ENCODE measurements at regions not wholly inside any gene's neighbourhood (a gene's known extent, or its start where the extent isn't known, plus 50 kb on each side); places are given as distances from the start of the nearest gene placed in this dataset.

GRCh38 chr4:72715299-72715698 is 146.3 kb upstream of the ADAMTS3 start:
- peaks cover 0 to 1% (median 0%) of the 10 kb centered on the region in 3 donors for H3K27me3 Mint-ChIP-seq (ENCODE audit: low read depth in 3 of 3)
- H3K27ac ChIP-seq (ENCODE audit: low read depth in 1 of 2, low read length in 2 of 2): no peak overlapping the region
- no peak overlapping the region for H2AFZ ChIP-seq (ENCODE audit: insufficient read depth, low read depth, low read length, poor library complexity, severe bottlenecking)
- H3K4me1 Mint-ChIP-seq: no peaks in the 10 kb centered on the region
- H3K36me3 Mint-ChIP-seq: no peaks in the 10 kb centered on the region
- no CpG with 5 or more reads among the region's 2 CpGs for WGBS (ENCODE audit: insufficient coverage)
- TF ChIP-seq, protein P1, sequence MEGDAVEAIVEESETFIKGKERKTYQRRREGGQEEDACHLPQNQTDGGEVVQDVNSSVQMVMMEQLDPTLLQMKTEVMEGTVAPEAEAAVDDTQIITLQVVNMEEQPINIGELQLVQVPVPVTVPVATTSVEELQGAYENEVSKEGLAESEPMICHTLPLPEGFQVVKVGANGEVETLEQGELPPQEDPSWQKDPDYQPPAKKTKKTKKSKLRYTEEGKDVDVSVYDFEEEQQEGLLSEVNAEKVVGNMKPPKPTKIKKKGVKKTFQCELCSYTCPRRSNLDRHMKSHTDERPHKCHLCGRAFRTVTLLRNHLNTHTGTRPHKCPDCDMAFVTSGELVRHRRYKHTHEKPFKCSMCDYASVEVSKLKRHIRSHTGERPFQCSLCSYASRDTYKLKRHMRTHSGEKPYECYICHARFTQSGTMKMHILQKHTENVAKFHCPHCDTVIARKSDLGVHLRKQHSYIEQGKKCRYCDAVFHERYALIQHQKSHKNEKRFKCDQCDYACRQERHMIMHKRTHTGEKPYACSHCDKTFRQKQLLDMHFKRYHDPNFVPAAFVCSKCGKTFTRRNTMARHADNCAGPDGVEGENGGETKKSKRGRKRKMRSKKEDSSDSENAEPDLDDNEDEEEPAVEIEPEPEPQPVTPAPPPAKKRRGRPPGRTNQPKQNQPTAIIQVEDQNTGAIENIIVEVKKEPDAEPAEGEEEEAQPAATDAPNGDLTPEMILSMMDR (IDR thresholded peaks at IDR 0.05): no peak
- no peaks in the 10 kb centered on the region for H3K4me1 ChIP-seq (ENCODE audit: control insufficient read depth in 1 of 2, insufficient read depth in 2 of 2, low read length in 2 of 2)
- intact Hi-C loops (cut with micrococcal nuclease): no loop called here
- no peak overlapping the region for H3K27ac Mint-ChIP-seq
- H3K27me3 ChIP-seq (ENCODE audit: control insufficient read depth in 2 of 2, insufficient read depth in 2 of 2, low read length in 2 of 2): no peaks in the 10 kb centered on the region
- no peak overlapping the region for H3K4me3 Mint-ChIP-seq
- no peak overlapping the region for H3K9ac ChIP-seq (ENCODE audit: insufficient read depth, low read length, poor library complexity, severe bottlenecking)
- H4K20me1 ChIP-seq (ENCODE audit: insufficient read depth, low read length): no peaks in the 10 kb centered on the region
- no peak overlapping the region for H3K4me3 ChIP-seq (replicated peaks in 1 of 3; ENCODE audit: low read depth in 2 of 3, low read length in 3 of 3)
- DNase-seq: no peak
- no peaks in the 10 kb centered on the region for H3K79me2 ChIP-seq (ENCODE audit: insufficient read depth, low read length)
- peaks cover 0 to 4% (median 0%) of the 10 kb centered on the region in 7 donors for H3K9me3 Mint-ChIP-seq
- no peaks in the 10 kb centered on the region for H3K9me3 ChIP-seq (replicated peaks in 1 of 2; ENCODE audit: control insufficient read depth in 1 of 2, insufficient read depth in 1 of 2, low read length in 2 of 2)
- H3K36me3 ChIP-seq (replicated peaks in 1 of 2; ENCODE audit: control insufficient read depth in 1 of 2, insufficient read depth in 2 of 2, low read length in 2 of 2): no peaks in the 10 kb centered on the region
- no peak overlapping the region for H3K4me2 ChIP-seq (replicated peaks; ENCODE audit: extremely low read depth, low read length, poor library complexity, severe bottlenecking)

- no peaks in the 10 kb centered on the region for H3K36me3 ChIP-seq (replicated peaks in 1 of 2; ENCODE audit: control insufficient read depth in 1 of 2, insufficient read depth in 2 of 2, low read length in 2 of 2)
- H3K4me1 ChIP-seq (ENCODE audit: control insufficient read depth in 1 of 2, insufficient read depth in 2 of 2, low read length in 2 of 2): no peaks in the 10 kb centered on the region
- no peaks in the 10 kb centered on the region for H4K20me1 ChIP-seq (ENCODE audit: insufficient read depth, low read length)
- H3K9ac ChIP-seq (ENCODE audit: insufficient read depth, low read length, poor library complexity, severe bottlenecking): no peak overlapping the region
- H3K9me3 ChIP-seq (replicated peaks in 1 of 2; ENCODE audit: control insufficient read depth in 1 of 2, insufficient read depth in 1 of 2, low read length in 2 of 2): no peaks in the 10 kb centered on the region
- H2AFZ ChIP-seq (ENCODE audit: insufficient read depth, low read depth, low read length, poor library complexity, severe bottlenecking): no peak overlapping the region
- H3K4me1 Mint-ChIP-seq: no peaks in the 10 kb centered on the region
- intact Hi-C loops (cut with micrococcal nuclease): no loop called here
- TF ChIP-seq, protein P1 (IDR thresholded peaks at IDR 0.05): no peak
- H3K4me3 ChIP-seq (replicated peaks in 1 of 3; ENCODE audit: low read depth in 2 of 3, low read length in 3 of 3): no peak overlapping the region
- no peak overlapping the region for H3K4me3 Mint-ChIP-seq
- H3K36me3 Mint-ChIP-seq: no peaks in the 10 kb centered on the region
- no peaks in the 10 kb centered on the region for H3K27me3 ChIP-seq (ENCODE audit: control insufficient read depth in 2 of 2, insufficient read depth in 2 of 2, low read length in 2 of 2)
- no peak overlapping the region for H3K27ac Mint-ChIP-seq
- DNase-seq: no peak
- no peak overlapping the region for H3K4me2 ChIP-seq (replicated peaks; ENCODE audit: extremely low read depth, low read length, poor library complexity, severe bottlenecking)
- 90% methylated on average over 3 of the region's 6 CpGs for WGBS (ENCODE audit: insufficient coverage)
- peaks cover 0 to 4% (median 0%) of the 10 kb centered on the region in 7 donors for H3K9me3 Mint-ChIP-seq
- H3K79me2 ChIP-seq (ENCODE audit: insufficient read depth, low read length): no peaks in the 10 kb centered on the region
- peaks cover 0 to 1% (median 0%) of the 10 kb centered on the region in 3 donors for H3K27me3 Mint-ChIP-seq (ENCODE audit: low read depth in 3 of 3)
- no peak overlapping the region for H3K27ac ChIP-seq (ENCODE audit: low read depth in 1 of 2, low read length in 2 of 2)
Observed at GRCh38 chr4:72714482-72715279, 145.7 kb upstream of the ADAMTS3 start.
